Peyer's patch (tissue), 4 donors: ENCODE measurements at regions not wholly inside any gene's neighbourhood (a gene's known extent, or its start where the extent isn't known, plus 50 kb on each side); places are given as distances from the start of the nearest gene placed in this dataset.

Experiments used
- POLR2A ChIP-seq, 2 donors: fragments of 450-650 bp; IDR thresholded peaks; one replicate each; pipeline ENCODE4 v1.5.1; 2017; ENCODE audit warnings: antibody characterized with exemption in 2 of 2, mild to moderate bottlenecking in 2 of 2, moderate library complexity in 2 of 2
- TF ChIP-seq, protein P1 (sequence below), 6 experiments: fragments of 450-650 bp in 4 of 6; fragments of 200-600 bp in 2 of 6; sonication (generic) in 1 of 6; IDR thresholded peaks; one replicate each; pipeline ENCODE4 v1.5.1; 2017 to 2019; ENCODE audit warnings: antibody characterized with exemption in 6 of 6, mild to moderate bottlenecking in 3 of 6, moderate library complexity in 1 of 6

DNA sequence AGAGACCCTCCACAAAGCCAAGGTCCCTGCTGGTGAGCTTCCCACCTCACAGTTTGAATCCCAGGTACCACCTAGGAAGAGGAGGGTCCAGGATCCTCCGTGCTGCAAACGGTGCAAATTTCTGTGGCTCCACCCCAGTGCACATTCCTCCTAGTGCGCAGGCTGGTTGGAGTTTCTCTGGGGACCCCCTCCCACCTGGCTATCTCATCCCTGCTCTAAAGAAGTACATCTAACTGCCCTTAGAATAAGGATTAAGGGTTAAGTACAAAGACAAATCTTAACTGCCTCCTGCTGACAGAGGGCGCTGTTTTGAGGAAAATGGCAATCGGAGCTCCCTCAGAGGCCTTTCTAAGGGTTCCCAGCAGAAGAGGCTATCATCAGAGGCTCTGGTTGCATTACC is 109.6 kb upstream of the FSIP2 start:
- TF ChIP-seq, protein P1, sequence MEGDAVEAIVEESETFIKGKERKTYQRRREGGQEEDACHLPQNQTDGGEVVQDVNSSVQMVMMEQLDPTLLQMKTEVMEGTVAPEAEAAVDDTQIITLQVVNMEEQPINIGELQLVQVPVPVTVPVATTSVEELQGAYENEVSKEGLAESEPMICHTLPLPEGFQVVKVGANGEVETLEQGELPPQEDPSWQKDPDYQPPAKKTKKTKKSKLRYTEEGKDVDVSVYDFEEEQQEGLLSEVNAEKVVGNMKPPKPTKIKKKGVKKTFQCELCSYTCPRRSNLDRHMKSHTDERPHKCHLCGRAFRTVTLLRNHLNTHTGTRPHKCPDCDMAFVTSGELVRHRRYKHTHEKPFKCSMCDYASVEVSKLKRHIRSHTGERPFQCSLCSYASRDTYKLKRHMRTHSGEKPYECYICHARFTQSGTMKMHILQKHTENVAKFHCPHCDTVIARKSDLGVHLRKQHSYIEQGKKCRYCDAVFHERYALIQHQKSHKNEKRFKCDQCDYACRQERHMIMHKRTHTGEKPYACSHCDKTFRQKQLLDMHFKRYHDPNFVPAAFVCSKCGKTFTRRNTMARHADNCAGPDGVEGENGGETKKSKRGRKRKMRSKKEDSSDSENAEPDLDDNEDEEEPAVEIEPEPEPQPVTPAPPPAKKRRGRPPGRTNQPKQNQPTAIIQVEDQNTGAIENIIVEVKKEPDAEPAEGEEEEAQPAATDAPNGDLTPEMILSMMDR (IDR thresholded peaks at IDR 0.05): peak in 2 of 6 experiments; percentile 11 to 32
- TF ChIP-seq POLR2A (IDR thresholded peaks at IDR 0.05): no peak
